Upper lobe of right lung (tissue), 1 donor: ENCODE measurements at regions not wholly inside any gene's neighbourhood (a gene's known extent, or its start where the extent isn't known, plus 50 kb on each side); places are given as distances from the start of the nearest gene placed in this dataset.

Source experiments
- ATAC-seq: fragments of 200-7000 bp; cut with Tn5 transposase; one replicate; pipeline ENCODE4 v1.9.1; 2020; ENCODE audit warnings: mild to moderate bottlenecking, moderate library complexity
- DNase-seq: peaks from one replicate; pipeline ENCODE4 v3.0.0-alpha.2; 2020
- H3K27ac ChIP-seq: fragments of 200-600 bp; one replicate; pipeline ENCODE4 v1.8.0; 2022
- H3K27me3 ChIP-seq: fragments of 200-600 bp; one replicate; pipeline ENCODE4 v1.8.0; 2022; ENCODE audit warnings: mild to moderate bottlenecking
- H3K36me3 ChIP-seq: fragments of 200-600 bp; one replicate; pipeline ENCODE4 v1.8.0; 2022
- H3K4me1 ChIP-seq: fragments of 200-600 bp; one replicate; pipeline ENCODE4 v1.8.0; 2022
- H3K4me3 ChIP-seq: fragments of 200-600 bp; one replicate; pipeline ENCODE4 v1.8.0; 2022; ENCODE audit warnings: mild to moderate bottlenecking
- H3K9me3 ChIP-seq: fragments of 200-600 bp; one replicate; pipeline ENCODE4 v1.8.0; 2022
- CTCF ChIP-seq: fragments of 200-600 bp; IDR thresholded peaks from one replicate; pipeline ENCODE4 v1.8.0; 2022; ENCODE audit warnings: antibody characterized with exemption
- intact Hi-C: fragments of 100-400 bp; cut with DNase I; formaldehyde crosslinking; loops from one replicate; pipeline ENCODE4 v1.11.0; 2022
- donor health status: DM: no; HTN: yes; CAD: no; lungs with severe emphysema.

DNA sequence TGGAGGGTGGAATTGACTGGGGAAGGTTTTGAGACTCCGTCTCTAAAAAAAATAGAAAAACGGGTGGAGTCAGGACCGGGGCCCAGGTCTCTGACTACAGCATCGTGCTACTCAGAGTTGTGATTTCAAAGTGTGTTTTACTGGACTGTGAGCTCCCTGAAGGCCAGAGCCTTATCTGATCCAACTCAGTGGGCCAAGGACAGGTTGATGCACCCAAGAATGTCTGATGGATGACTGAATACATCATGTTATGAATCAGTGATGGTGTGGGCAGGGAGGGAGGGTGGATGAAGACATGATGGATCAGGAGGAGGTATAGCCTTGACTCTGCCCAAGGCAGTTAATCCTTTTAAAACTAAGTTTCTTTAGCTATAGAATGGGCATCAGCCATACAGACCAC lies 81.6 kb downstream of the FOXD2 start:
- H3K9me3 ChIP-seq = no peaks in the 10 kb centered on the region
- no peak overlapping the region for H3K4me3 ChIP-seq
- TF ChIP-seq CTCF = no peak
- ATAC-seq = no peak
- intact Hi-C loops = no loop called here
- DNase-seq = no peak
- no peaks in the 10 kb centered on the region for H3K4me1 ChIP-seq
- H3K27me3 ChIP-seq = no peaks in the 10 kb centered on the region
- no peaks in the 10 kb centered on the region for H3K36me3 ChIP-seq
- no peak overlapping the region for H3K27ac ChIP-seq

- Histone ChIP-seq H3K9me3 (no peaks in the 10 kb centered on the region), H3K36me3 (no peaks in the 10 kb centered on the region), H3K4me3 (no peak overlapping the region), H3K27me3 (no peaks in the 10 kb centered on the region), H3K4me1 (no peaks in the 10 kb centered on the region), H3K27ac (no peak overlapping the region)
- ATAC-seq (no peak), DNase-seq (no peak)
- no peak for TF ChIP-seq CTCF
- intact Hi-C loops = no loop called here
Observed at GRCh38 chr1:47519971-47520370, 82.1 kb downstream of the FOXD2 start.

GRCh38 chr1:47521034-47521881 lies 83.4 kb downstream of the FOXD2 start:
- Histone ChIP-seq H3K4me3 (no peak overlapping the region), H3K27ac (no peak overlapping the region), H3K36me3 (no peaks in the 10 kb centered on the region), H3K4me1 (no peaks in the 10 kb centered on the region), H3K27me3 (no peaks in the 10 kb centered on the region), H3K9me3 (no peaks in the 10 kb centered on the region)
- no peak for TF ChIP-seq CTCF
- no peak for DNase-seq
- intact Hi-C loops = no loop called here
- no peak for ATAC-seq

DNA sequence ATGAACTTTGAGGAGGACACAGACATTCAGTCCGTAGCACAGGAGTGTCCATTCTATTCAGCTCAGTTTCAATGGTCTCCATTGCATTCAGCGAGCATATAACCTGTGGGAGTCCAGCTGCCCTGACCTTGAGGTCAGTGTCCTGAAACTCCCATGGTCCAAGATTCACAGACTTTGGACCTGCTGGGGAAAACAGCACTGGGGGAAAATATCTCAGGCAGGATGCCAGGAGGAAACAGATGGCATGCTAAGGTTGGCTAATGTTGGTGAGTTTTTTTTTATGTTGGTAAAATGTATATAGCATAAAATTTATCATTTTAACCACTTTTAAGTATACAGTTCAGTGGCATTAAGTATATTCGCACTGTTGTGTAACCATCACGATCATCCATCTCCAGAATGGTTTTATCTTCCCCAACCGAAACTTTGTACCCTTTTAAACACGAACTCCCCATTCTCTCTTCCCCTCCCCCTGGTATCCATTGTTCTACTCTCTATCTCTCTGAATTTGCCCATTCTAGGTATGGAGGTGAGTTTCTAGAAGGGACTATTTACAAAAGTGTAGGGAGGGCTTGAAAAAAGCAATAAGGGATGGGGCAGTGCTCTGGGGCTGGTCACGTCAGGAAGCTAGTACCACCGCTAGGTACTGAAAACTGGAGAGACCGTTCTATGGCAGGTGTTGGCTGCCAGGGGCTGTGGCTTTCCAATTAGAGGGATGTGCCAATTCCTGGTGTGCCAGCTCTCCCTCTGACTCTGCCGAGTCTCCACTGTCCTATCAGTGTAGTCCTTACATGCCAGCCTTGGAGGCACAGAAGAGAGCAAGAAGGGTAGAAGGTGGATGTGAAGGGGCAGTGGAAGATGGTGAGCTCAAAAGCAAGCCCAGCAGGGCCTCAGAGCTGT lies 85.3 kb downstream of the FOXD2 start:
- H3K27me3 ChIP-seq = no peaks in the 10 kb centered on the region
- H3K27ac ChIP-seq = no peak overlapping the region
- no peak overlapping the region for H3K4me3 ChIP-seq
- no peaks in the 10 kb centered on the region for H3K4me1 ChIP-seq
- no peak for TF ChIP-seq CTCF
- no peak for DNase-seq
- intact Hi-C loops = no loop called here
- H3K9me3 ChIP-seq = no peaks in the 10 kb centered on the region
- no peaks in the 10 kb centered on the region for H3K36me3 ChIP-seq
- no peak for ATAC-seq

DNA sequence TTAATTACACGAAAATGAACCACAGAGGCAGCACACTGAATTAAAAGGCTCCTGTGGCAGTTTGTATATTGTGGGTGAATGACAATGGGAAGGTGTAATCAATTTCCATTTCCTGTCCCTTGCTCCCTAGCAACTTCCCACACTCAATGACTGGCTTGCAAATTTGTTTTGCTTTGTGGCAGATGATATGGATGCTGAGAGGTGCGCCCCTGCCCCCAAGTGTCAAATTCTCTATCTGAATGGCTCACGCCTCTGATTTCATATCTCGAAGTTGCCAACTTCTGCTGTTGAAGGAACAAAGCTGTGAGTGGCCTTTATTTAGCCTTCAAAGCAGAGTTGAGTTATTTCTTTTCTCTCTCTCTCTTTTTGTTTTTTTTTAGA lies 86.0 kb downstream of the FOXD2 start:
- DNase-seq (no peak), ATAC-seq (no peak)
- Histone ChIP-seq H3K9me3 (no peaks in the 10 kb centered on the region), H3K36me3 (no peaks in the 10 kb centered on the region), H3K27me3 (no peaks in the 10 kb centered on the region), H3K27ac (no peak overlapping the region), H3K4me1 (no peaks in the 10 kb centered on the region), H3K4me3 (no peak overlapping the region)
- intact Hi-C loops = no loop called here
- no peak for TF ChIP-seq CTCF
